GM12878 (cell line): ENCODE measurements at regions not wholly inside any gene's neighbourhood (a gene's known extent, or its start where the extent isn't known, plus 50 kb on each side); places are given as distances from the start of the nearest gene placed in this dataset.

ENCODE experiments used
- ATAC-seq: fragments of 200-7000 bp; cut with Tn5 transposase; 3 replicates; pipeline ENCODE4 v1.9.1; 2020; ENCODE audit warnings: mild to moderate bottlenecking, moderate library complexity
- BruUV-seq: library from RNA; stranded (reverse); fragments of 400-500 nt; replicated peaks from 2 replicates; lab custom pipeline; 2021; lab: Mats Ljungman, UMichigan
- CTCF ChIA-PET: fragments of 300-600 bp; sonication (Branson Sonifier 250); formaldehyde crosslinking; extraction: SDS; loops from one replicate; lab custom pipeline; 2021; ENCODE audit warnings: inconsistent platforms; lab: Yijun Ruan, JAX
- POLR2A ChIA-PET: fragments of 350-600 bp; formaldehyde crosslinking; extraction: SDS; loops from one replicate; lab custom pipeline; 2021; ENCODE audit warnings: inconsistent platforms; lab: Charles Lee
- RAD21 ChIA-PET: fragments of 300-600 bp; sonication (Branson Sonifier 250); formaldehyde crosslinking; loops from one replicate; lab custom pipeline; 2023; ENCODE audit warnings: antibody characterized with exemption; ENCODE audit not compliant: unreplicated experiment; lab: Charles Lee
- SMC1A ChIA-PET: fragments of 300-600 bp; sonication (Branson Sonifier 250); formaldehyde crosslinking; loops from one replicate; lab custom pipeline; 2023; ENCODE audit not compliant: unreplicated experiment, uncharacterized antibody; lab: Charles Lee
- DNase-seq: peaks from one replicate; pipeline ENCODE4 v3.0.0-alpha.2; 2011; ENCODE audit warnings: low read depth, low spot score
- FAIRE-seq: peaks from 3 replicates; lab custom pipeline; 2011; peaks lifted over from hg19 to GRCh38; lab: Jason Lieb, UNC
- H2AFZ ChIP-seq: 2 replicates; pipeline ENCODE4 v1.6.0; 2011; ENCODE audit warnings: low read depth, low read length, control low read depth; ENCODE audit not compliant: control insufficient read depth
- H3K27ac ChIP-seq: 2 replicates; pipeline ENCODE4 v1.5.1; 2011; ENCODE audit warnings: control low read depth; ENCODE audit not compliant: control insufficient read depth, insufficient read depth
- H3K27me3 ChIP-seq, 2 experiments: replicated peaks in 1 of 2; 2 replicates each; pipeline versions ENCODE4 v1.6.0 to v1.6.1; 2011; ENCODE audit warnings: low read length in 1 of 2; ENCODE audit not compliant: control insufficient read depth in 2 of 2, insufficient read depth in 2 of 2
- H3K36me3 ChIP-seq, 2 experiments: 2 replicates each; pipeline ENCODE4 v1.5.1; 2011; ENCODE audit warnings: low read length in 1 of 2; ENCODE audit not compliant: control insufficient read depth in 2 of 2, insufficient read depth in 2 of 2
- H3K4me1 ChIP-seq: 2 replicates; pipeline ENCODE4 v1.6.1; 2011; ENCODE audit warnings: mild to moderate bottlenecking, low read length, moderate library complexity, mixed read lengths; ENCODE audit not compliant: control insufficient read depth, insufficient read depth
- H3K4me2 ChIP-seq: 2 replicates; pipeline ENCODE4 v1.6.0; 2011; ENCODE audit warnings: control low read depth; ENCODE audit not compliant: control insufficient read depth, insufficient read depth
- H3K4me3 ChIP-seq: fragments of 200-600 bp; sonication (generic); 2 replicates; pipeline ENCODE4 v1.5.1; 2016
- H3K79me2 ChIP-seq: 2 replicates; pipeline ENCODE4 v1.6.0; 2011; ENCODE audit warnings: low read length; ENCODE audit not compliant: control insufficient read depth, insufficient read depth
- H3K9ac ChIP-seq: 2 replicates; pipeline ENCODE4 v1.8.0; 2011; ENCODE audit warnings: low read length, control low read depth, mixed read lengths; ENCODE audit not compliant: control insufficient read depth, insufficient read depth
- H3K9me3 ChIP-seq: replicated peaks from 3 replicates; pipeline ENCODE4 v1.5.1; 2011; ENCODE audit warnings: mild to moderate bottlenecking, low read length; ENCODE audit not compliant: control insufficient read depth, insufficient read depth
- H4K20me1 ChIP-seq: 2 replicates; pipeline ENCODE4 v1.6.0; 2011; ENCODE audit not compliant: control insufficient read depth, insufficient read depth
- BCL3 ChIP-seq: IDR thresholded peaks from 2 replicates; pipeline ENCODE4 v1.6.1; 2011; ENCODE audit warnings: borderline replicate concordance, low read depth, mild to moderate bottlenecking, moderate library complexity, low read length; ENCODE audit not compliant: insufficient read depth, poor library complexity, severe bottlenecking
- BHLHE40 ChIP-seq, 2 experiments: fragments of 450-650 bp in 1 of 2; IDR thresholded peaks; 2 replicates each; pipeline ENCODE4 v1.6.1; 2011 to 2017; ENCODE audit warnings: low read depth in 2 of 2, borderline replicate concordance in 1 of 2, improper control_type of control experiment in 1 of 2, low read length in 1 of 2, mild to moderate bottlenecking in 1 of 2
- BRCA1 ChIP-seq: IDR thresholded peaks from 2 replicates; pipeline ENCODE4 v1.6.1; 2011; ENCODE audit warnings: low read depth, low read length, improper control_type of control experiment
- CEBPB ChIP-seq, 2 experiments: fragments of 150-350 bp in 1 of 2; IDR thresholded peaks; 2 replicates each; pipeline ENCODE4 v1.6.1; 2012 to 2014; ENCODE audit warnings: low read depth in 2 of 2, low read length in 2 of 2, borderline replicate concordance in 1 of 2, inconsistent platforms in 1 of 2
- CREB1 ChIP-seq: IDR thresholded peaks from 2 replicates; pipeline ENCODE4 v1.6.1; 2012; ENCODE audit warnings: low read depth, mild to moderate bottlenecking, inconsistent platforms
- EED ChIP-seq: sonication (generic); IDR thresholded peaks from 2 replicates; pipeline ENCODE4 v1.6.1; 2016; ENCODE audit warnings: antibody characterized with exemption, low read depth
- ESRRA ChIP-seq: IDR thresholded peaks from 2 replicates; pipeline ENCODE4 v1.6.1; 2012; ENCODE audit warnings: mild to moderate bottlenecking, low read length, improper control_type of control experiment
- HDAC2 ChIP-seq: fragments of 200-600 bp; sonication (generic); IDR thresholded peaks from 2 replicates; pipeline ENCODE4 v1.6.1; 2017
- MTA2 ChIP-seq: fragments of 450-650 bp; IDR thresholded peaks from 2 replicates; pipeline ENCODE4 v1.6.1; 2016; ENCODE audit warnings: low read depth, mild to moderate bottlenecking, moderate library complexity
- RB1 ChIP-seq: fragments of 450-650 bp; formaldehyde crosslinking; IDR thresholded peaks from 2 replicates; pipeline ENCODE4 v1.6.1; 2017; ENCODE audit warnings: mild to moderate bottlenecking, borderline replicate concordance
- SIN3A ChIP-seq: IDR thresholded peaks from 2 replicates; pipeline ENCODE4 v1.6.1; 2012; ENCODE audit warnings: low read depth, low read length, improper control_type of control experiment
- SREBF2 ChIP-seq: IDR thresholded peaks from 2 replicates; pipeline ENCODE4 v1.6.1; 2012; ENCODE audit warnings: mild to moderate bottlenecking, low read length
- SRF ChIP-seq, 2 experiments: IDR thresholded peaks; 2 replicates each; pipeline ENCODE4 v1.6.1; 2011; ENCODE audit warnings: low read depth in 2 of 2, low read length in 2 of 2, mild to moderate bottlenecking in 1 of 2, moderate library complexity in 1 of 2
- SUPT20H ChIP-seq: IDR thresholded peaks from 2 replicates; pipeline ENCODE4 v1.6.1; 2011; ENCODE audit warnings: low read depth, mild to moderate bottlenecking, low read length, moderate library complexity, borderline replicate concordance; ENCODE audit not compliant: control insufficient read depth
- SUZ12 ChIP-seq: fragments of 200-600 bp; sonication (generic); IDR thresholded peaks from one replicate; pipeline ENCODE4 v1.6.1; 2018; ENCODE audit warnings: antibody characterized with exemption, mild to moderate bottlenecking; ENCODE audit not compliant: unreplicated experiment
- TBL1XR1 ChIP-seq: IDR thresholded peaks from 2 replicates; pipeline ENCODE4 v1.6.1; 2012; ENCODE audit warnings: low read depth, low read length, improper control_type of control experiment
- WGBS: methylation state at CpG from one replicate; pipeline ENCODE4 v1.1.6; 2016; ENCODE audit warnings: low lambda C conversion rate; ENCODE audit not compliant: insufficient replicate concordance, insufficient coverage; ENCODE audit errors: missing lambda C conversion rate; 5-methylcytosine and 5-hydroxymethylcytosine counted together
- in situ Hi-C: fragments of 300-500 bp; cut with MboI; formaldehyde crosslinking; loops from 9 replicates; pipeline ENCODE4 v1.14.3; 2018; ENCODE audit warnings: mixed read lengths
- intact Hi-C: fragments of 100-400 bp; cut with micrococcal nuclease; formaldehyde crosslinking; loops from one replicate; pipeline ENCODE4 v1.14.2; 2022; ENCODE audit not compliant: unreplicated experiment
- TF ChIP-seq, protein P1 (sequence below): fragments of 450-650 bp; formaldehyde crosslinking; IDR thresholded peaks from 2 replicates; pipeline ENCODE4 v1.4.0; 2022; ENCODE audit warnings: mild to moderate bottlenecking, moderate library complexity

- SMC1A ChIA-PET, result no interaction called here
- ATAC-seq, result no peak
- no peaks in the 10 kb centered on the region for H3K79me2 ChIP-seq
- no peak overlapping the region for H3K4me3 ChIP-seq
- no peak for DNase-seq
- RAD21 ChIA-PET, result interaction anchor here (0.5 kb wide), 1 partner anchor 1477 kb away, joined by 3 read pairs; no protein-coding TSS in a partner anchor
- no peak for FAIRE-seq
- CTCF ChIA-PET, result interaction anchor here (1.3 kb wide), 1 partner anchor 11 kb away, joined by 3 read pairs; no protein-coding TSS in a partner anchor
- no peak overlapping the region for H3K4me2 ChIP-seq
- H3K4me1 ChIP-seq, result no peaks in the 10 kb centered on the region
- H2AFZ ChIP-seq, result no peak overlapping the region
- H3K27me3 ChIP-seq, result no peaks in the 10 kb centered on the region
- WGBS, result 48% methylated on average over 5 of the region's 5 CpGs
- no peak overlapping the region for H3K27ac ChIP-seq
- H3K36me3 ChIP-seq, result no peaks in the 10 kb centered on the region
- no peaks in the 10 kb centered on the region for H3K9me3 ChIP-seq
- no peaks in the 10 kb centered on the region for H4K20me1 ChIP-seq
- POLR2A ChIA-PET, result no interaction called here
- H3K9ac ChIP-seq, result no peak overlapping the region
- BruUV-seq, result no TSS peak
- in situ Hi-C loops, result no loop called here
- intact Hi-C loops, result no loop called here
- TF ChIP-seq TBL1XR1 (no peak), RB1 (no peak), SUPT20H (no peak), CEBPB (IDR thresholded peaks at IDR 0.05; ENCODE audit: borderline replicate concordance in 1 of 2, low read depth in 2 of 2, low read length in 2 of 2) (no peak), ESRRA (no peak), MTA2 (no peak), BRCA1 (no peak), SREBF2 (no peak), SRF (IDR thresholded peaks at IDR 0.05; ENCODE audit: low read depth in 2 of 2, low read length in 2 of 2) (no peak), HDAC2 (no peak), SIN3A (no peak), SUZ12 (no peak), CREB1 (no peak), BHLHE40 (IDR thresholded peaks at IDR 0.05; ENCODE audit: borderline replicate concordance in 1 of 2, low read depth in 2 of 2, low read length in 1 of 2) (no peak), EED (no peak), BCL3 (no peak)
- TF ChIP-seq, protein P1, sequence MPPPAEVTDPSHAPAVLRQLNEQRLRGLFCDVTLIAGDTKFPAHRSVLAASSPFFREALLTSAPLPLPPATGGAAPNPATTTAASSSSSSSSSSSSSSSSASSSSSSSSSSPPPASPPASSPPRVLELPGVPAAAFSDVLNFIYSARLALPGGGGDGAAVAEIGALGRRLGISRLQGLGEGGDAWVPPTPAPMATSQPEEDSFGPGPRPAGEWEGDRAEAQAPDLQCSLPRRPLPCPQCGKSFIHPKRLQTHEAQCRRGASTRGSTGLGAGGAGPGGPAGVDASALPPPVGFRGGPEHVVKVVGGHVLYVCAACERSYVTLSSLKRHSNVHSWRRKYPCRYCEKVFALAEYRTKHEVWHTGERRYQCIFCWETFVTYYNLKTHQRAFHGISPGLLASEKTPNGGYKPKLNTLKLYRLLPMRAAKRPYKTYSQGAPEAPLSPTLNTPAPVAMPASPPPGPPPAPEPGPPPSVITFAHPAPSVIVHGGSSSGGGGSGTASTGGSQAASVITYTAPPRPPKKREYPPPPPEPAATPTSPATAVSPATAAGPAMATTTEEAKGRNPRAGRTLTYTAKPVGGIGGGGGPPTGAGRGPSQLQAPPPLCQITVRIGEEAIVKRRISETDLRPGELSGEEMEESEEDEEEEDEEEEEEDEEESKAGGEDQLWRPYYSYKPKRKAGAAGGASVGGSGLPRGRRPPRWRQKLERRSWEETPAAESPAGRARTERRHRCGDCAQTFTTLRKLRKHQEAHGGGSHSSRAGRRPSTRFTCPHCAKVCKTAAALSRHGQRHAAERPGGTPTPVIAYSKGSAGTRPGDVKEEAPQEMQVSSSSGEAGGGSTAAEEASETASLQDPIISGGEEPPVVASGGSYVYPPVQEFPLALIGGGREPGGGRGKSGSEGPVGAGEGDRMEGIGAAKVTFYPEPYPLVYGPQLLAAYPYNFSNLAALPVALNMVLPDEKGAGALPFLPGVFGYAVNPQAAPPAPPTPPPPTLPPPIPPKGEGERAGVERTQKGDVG (CRISPR knock-in tag), result no peak
Measured at GRCh38 chr15:95377258-95377852, 953.1 kb upstream of the NR2F2 start.
